MM.1S (cell line): ENCODE measurements at regions not wholly inside any gene's neighbourhood (a gene's known extent, or its start where the extent isn't known, plus 50 kb on each side); places are given as distances from the start of the nearest gene placed in this dataset.

ENCODE experiments used
- EZH2 ChIP-seq: fragments of 300-600 bp; sonication (generic); optimal IDR thresholded peaks from 2 replicates; pipeline ENCODE3; 2017; ENCODE audit warnings: low read depth, mild to moderate bottlenecking, antibody characterized with exemption, low read length, mixed read lengths
- TF ChIP-seq, protein P1 (sequence below): fragments of 300-600 bp; sonication (generic); IDR thresholded peaks from 2 replicates; pipeline ENCODE4 v1.5.1; 2016; ENCODE audit warnings: antibody characterized with exemption, low read length, mixed read lengths

DNA sequence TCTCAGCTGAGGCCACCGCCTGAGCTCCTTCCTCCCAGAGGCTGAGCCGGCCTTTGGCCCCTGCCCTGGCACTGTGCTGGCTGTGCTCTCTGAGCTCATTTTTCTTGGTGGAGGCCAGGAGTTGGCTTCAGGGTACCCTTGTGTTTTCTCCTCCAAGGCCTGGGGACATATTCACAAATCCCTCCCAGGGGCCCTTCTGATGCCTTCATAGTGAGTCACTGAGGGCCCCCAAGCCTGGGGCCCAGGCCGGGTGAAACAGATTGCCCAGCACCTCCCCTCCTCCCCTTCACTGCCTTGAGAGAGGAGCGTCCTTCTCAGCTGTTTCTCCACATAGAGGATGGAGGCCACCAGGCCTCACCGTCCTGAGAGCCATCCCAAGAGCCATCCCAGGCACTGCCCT lies 105.8 kb downstream of the SIK1 start:
- TF ChIP-seq EZH2, result no peak
- TF ChIP-seq, protein P1, sequence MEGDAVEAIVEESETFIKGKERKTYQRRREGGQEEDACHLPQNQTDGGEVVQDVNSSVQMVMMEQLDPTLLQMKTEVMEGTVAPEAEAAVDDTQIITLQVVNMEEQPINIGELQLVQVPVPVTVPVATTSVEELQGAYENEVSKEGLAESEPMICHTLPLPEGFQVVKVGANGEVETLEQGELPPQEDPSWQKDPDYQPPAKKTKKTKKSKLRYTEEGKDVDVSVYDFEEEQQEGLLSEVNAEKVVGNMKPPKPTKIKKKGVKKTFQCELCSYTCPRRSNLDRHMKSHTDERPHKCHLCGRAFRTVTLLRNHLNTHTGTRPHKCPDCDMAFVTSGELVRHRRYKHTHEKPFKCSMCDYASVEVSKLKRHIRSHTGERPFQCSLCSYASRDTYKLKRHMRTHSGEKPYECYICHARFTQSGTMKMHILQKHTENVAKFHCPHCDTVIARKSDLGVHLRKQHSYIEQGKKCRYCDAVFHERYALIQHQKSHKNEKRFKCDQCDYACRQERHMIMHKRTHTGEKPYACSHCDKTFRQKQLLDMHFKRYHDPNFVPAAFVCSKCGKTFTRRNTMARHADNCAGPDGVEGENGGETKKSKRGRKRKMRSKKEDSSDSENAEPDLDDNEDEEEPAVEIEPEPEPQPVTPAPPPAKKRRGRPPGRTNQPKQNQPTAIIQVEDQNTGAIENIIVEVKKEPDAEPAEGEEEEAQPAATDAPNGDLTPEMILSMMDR, result no peak
